ENCODE measurements at regions not wholly inside any gene's neighbourhood (a gene's known extent, or its start where the extent isn't known, plus 50 kb on each side); places are given as distances from the start of the nearest gene placed in this dataset.

- no peaks in the 10 kb centered on the region for H3F3A ChIP-seq (ENCODE audit: insufficient read depth, low read length)
- no peak overlapping the region for H3K4me2 ChIP-seq (ENCODE audit: low read depth, low read length)
- H3K36me3 ChIP-seq (replicated peaks; ENCODE audit: insufficient read depth, low read length): no peaks in the 10 kb centered on the region
- H3K9me2 ChIP-seq (replicated peaks; ENCODE audit: insufficient read depth, low read length): no peaks in the 10 kb centered on the region
- H4K20me1 ChIP-seq (ENCODE audit: insufficient read depth, low read length): no peaks in the 10 kb centered on the region
- no peak overlapping the region for H3K4me3 ChIP-seq (ENCODE audit: low read length)
- H2AFZ ChIP-seq (ENCODE audit: low read length): no peak overlapping the region
- H3K4me1 ChIP-seq (ENCODE audit: low read length): peaks cover 16% of the 10 kb centered on the region
- no peak overlapping the region for H3K27ac ChIP-seq (ENCODE audit: low read length)
- no peaks in the 10 kb centered on the region for H3K27me3 ChIP-seq (replicated peaks; ENCODE audit: insufficient read depth, low read length)
- no peaks in the 10 kb centered on the region for H3K9me3 ChIP-seq (replicated peaks; ENCODE audit: insufficient read depth, low read length)
- no peak overlapping the region for H3K9ac ChIP-seq (ENCODE audit: low read length)
- no peak for DNase-seq
- no peaks in the 10 kb centered on the region for H3K79me2 ChIP-seq (ENCODE audit: low read length)
- TF ChIP-seq EZH2phosphoT487 (IDR thresholded peaks at IDR 0.05; ENCODE audit: low read length): no peak
- TF ChIP-seq CTCF (IDR thresholded peaks at IDR 0.05; ENCODE audit: low read length): no peak
- no peak for TF ChIP-seq EZH2 (optimal IDR thresholded peaks at IDR 0.05; ENCODE audit: low read depth, low read length)
These were observed 1047.8 kb downstream of the EPHA7 start for GRCh38 chr6:92371211-92372208.

- no peaks in the 10 kb centered on the region for H4K20me1 ChIP-seq (ENCODE audit: insufficient read depth, low read length)
- TF ChIP-seq EZH2phosphoT487 (IDR thresholded peaks at IDR 0.05; ENCODE audit: low read length): no peak
- TF ChIP-seq CTCF (IDR thresholded peaks at IDR 0.05; ENCODE audit: low read length): no peak
- no peak for TF ChIP-seq EZH2 (optimal IDR thresholded peaks at IDR 0.05; ENCODE audit: low read depth, low read length)
- peaks cover 16% of the 10 kb centered on the region for H3K4me1 ChIP-seq (ENCODE audit: low read length)
These were observed 1050.0 kb downstream of the EPHA7 start for GRCh38 chr6:92369309-92369708.

GRCh38 chr6:92364948-92365541 is 1054.3 kb downstream of the EPHA7 start:
- no peak for TF ChIP-seq CTCF (IDR thresholded peaks at IDR 0.05; ENCODE audit: low read length)
- TF ChIP-seq EZH2 (optimal IDR thresholded peaks at IDR 0.05; ENCODE audit: low read depth, low read length): no peak
- no peak for TF ChIP-seq EZH2phosphoT487 (IDR thresholded peaks at IDR 0.05; ENCODE audit: low read length)
- no peak overlapping the region for H3K4me2 ChIP-seq (ENCODE audit: low read depth, low read length)
- DNase-seq: no peak

More at GRCh38 chr6:92369309-92369708, 1050.0 kb downstream of the EPHA7 start:
- H3F3A ChIP-seq (ENCODE audit: insufficient read depth, low read length): no peaks in the 10 kb centered on the region
- DNase-seq: no peak
- no peak overlapping the region for H3K4me2 ChIP-seq (ENCODE audit: low read depth, low read length)
- H3K4me3 ChIP-seq (ENCODE audit: low read length): no peak overlapping the region
- no peak overlapping the region for H3K27ac ChIP-seq (ENCODE audit: low read length)
- no peaks in the 10 kb centered on the region for H3K36me3 ChIP-seq (replicated peaks; ENCODE audit: insufficient read depth, low read length)
- H3K9ac ChIP-seq (ENCODE audit: low read length): no peak overlapping the region
- H3K9me2 ChIP-seq (replicated peaks; ENCODE audit: insufficient read depth, low read length): no peaks in the 10 kb centered on the region
- no peaks in the 10 kb centered on the region for H3K9me3 ChIP-seq (replicated peaks; ENCODE audit: insufficient read depth, low read length)
- no peaks in the 10 kb centered on the region for H3K79me2 ChIP-seq (ENCODE audit: low read length)
- H2AFZ ChIP-seq (ENCODE audit: low read length): no peak overlapping the region
- no peaks in the 10 kb centered on the region for H3K27me3 ChIP-seq (replicated peaks; ENCODE audit: insufficient read depth, low read length)

More at GRCh38 chr6:92364948-92365541, 1054.3 kb downstream of the EPHA7 start:
- no peak overlapping the region for H3K4me3 ChIP-seq (ENCODE audit: low read length)
- no peak overlapping the region for H2AFZ ChIP-seq (ENCODE audit: low read length)
- H3K27me3 ChIP-seq (replicated peaks; ENCODE audit: insufficient read depth, low read length): no peaks in the 10 kb centered on the region
- H3K79me2 ChIP-seq (ENCODE audit: low read length): no peaks in the 10 kb centered on the region
- H3K36me3 ChIP-seq (replicated peaks; ENCODE audit: insufficient read depth, low read length): no peaks in the 10 kb centered on the region
- no peaks in the 10 kb centered on the region for H4K20me1 ChIP-seq (ENCODE audit: insufficient read depth, low read length)
- H3F3A ChIP-seq (ENCODE audit: insufficient read depth, low read length): no peaks in the 10 kb centered on the region
- H3K4me1 ChIP-seq (ENCODE audit: low read length): no peaks in the 10 kb centered on the region
- H3K9me3 ChIP-seq (replicated peaks; ENCODE audit: insufficient read depth, low read length): no peaks in the 10 kb centered on the region
- no peak overlapping the region for H3K27ac ChIP-seq (ENCODE audit: low read length)
- no peaks in the 10 kb centered on the region for H3K9me2 ChIP-seq (replicated peaks; ENCODE audit: insufficient read depth, low read length)
- no peak overlapping the region for H3K9ac ChIP-seq (ENCODE audit: low read length)

Data from MM.1S (cell line).